NCI-H1417 (cell line): ENCODE measurements at regions not wholly inside any gene's neighbourhood (a gene's known extent, or its start where the extent isn't known, plus 50 kb on each side); places are given as distances from the start of the nearest gene placed in this dataset.

ENCODE experiments used
- DNase-seq, 3 experiments: peaks; one replicate each; lab custom pipeline; 2025; lab: John Stamatoyannopoulos, UW

GRCh38 chr14:104439625-104440024 lies 139.9 kb upstream of the C14orf180 start:
- no peak for DNase-seq

GRCh38 chr14:104440297-104440956 lies 139.1 kb upstream of the C14orf180 start:
- DNase-seq: no peak

DNA sequence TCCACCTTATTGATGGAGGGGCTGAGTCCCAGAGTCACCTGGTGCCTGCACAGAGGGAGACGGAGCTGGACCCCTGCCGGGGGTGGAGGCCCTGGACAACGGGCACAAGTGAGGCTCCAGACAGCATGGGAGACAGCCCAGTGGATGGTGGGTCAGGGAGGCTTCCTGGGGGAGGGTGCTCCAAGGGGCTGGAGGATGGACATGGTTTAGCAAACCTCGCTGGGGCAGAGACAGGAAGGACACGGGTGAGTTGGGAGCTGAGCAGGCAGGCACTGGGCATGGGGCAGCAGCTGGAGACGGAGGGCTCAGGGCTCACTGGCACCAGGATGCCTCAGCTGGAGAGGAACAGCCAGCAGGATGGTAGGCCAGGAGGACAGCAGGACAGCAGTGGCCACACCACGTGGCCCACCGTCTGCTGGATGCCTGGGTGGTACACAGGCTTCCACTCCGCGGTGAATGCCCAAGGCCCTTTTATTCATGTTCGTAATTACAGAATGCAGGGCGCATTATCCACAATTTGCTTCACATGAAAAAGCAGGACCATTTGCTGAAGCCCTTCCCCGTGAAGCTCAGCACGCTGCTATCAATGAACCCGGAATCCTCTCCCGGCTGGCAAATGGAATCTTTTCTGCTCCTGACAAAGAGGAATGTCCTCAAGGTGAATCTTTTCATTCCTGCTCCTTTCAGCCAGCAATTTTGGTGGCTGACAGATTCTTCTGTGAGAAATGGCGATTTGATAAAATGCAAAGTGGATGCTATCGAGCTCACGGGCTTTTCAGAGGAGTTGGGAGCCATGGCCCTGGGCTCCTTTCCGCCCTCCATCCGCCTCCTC lies 138.1 kb upstream of the C14orf180 start:
- no peak for DNase-seq

DNA sequence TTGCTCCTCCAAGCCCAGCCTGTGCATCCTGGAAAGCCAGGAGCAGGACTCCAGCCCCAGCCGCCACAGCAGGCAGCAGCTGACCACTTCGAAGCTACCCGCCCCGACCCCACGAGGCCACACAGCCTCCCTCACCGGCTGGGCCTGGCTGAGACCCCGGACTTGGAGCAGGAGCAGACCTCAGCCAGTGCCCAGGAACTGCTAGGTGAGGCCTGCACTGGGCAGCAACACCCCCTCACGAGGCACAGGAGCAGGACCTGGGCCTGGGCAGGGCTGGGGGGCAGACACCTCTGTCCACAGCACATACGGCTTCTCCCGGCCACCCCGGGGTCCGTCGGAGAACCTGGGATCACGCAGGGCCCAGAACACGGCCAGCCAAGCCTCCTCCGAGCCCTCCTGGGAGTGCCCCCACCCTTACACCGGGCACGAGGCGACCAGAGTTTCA lies 137.4 kb upstream of the C14orf180 start:
- DNase-seq: no peak

DNA sequence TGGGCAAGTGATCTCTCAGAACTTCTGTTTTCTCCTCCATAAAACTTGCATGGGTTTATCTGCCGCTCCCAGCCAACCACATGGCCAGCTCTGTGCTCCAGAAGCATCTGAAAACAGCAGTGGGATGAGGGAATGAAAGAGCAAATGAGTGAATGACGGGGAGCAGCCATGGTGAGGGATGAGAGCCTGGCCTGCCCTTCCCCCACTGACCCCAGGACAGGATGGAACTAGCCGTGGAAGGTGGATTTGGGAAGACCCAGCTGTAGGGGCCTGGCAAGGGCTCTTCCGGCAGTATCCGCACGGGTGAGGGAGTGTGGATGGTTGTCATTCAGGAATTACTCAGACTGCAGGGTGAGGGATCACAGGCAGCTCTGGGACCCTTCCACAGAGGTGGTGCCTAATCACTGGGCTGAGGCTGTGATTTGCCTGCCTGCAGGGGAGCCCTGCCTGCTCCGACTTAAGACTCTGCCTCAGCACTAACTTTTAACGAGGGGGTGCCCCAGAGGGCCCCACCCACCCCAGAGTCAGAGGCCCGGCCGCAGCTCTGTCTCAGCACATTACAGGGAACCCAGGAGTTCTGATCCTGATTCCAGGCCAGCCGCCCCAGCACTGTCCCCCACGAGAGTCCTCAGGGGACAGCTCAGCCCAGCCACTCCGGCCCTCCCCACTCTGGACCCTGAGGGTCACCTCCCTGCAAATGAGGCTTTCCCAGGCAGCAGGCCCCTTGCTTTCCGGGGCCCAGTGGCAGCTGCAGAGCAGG lies 136.8 kb upstream of the C14orf180 start:
- no peak for DNase-seq

DNA sequence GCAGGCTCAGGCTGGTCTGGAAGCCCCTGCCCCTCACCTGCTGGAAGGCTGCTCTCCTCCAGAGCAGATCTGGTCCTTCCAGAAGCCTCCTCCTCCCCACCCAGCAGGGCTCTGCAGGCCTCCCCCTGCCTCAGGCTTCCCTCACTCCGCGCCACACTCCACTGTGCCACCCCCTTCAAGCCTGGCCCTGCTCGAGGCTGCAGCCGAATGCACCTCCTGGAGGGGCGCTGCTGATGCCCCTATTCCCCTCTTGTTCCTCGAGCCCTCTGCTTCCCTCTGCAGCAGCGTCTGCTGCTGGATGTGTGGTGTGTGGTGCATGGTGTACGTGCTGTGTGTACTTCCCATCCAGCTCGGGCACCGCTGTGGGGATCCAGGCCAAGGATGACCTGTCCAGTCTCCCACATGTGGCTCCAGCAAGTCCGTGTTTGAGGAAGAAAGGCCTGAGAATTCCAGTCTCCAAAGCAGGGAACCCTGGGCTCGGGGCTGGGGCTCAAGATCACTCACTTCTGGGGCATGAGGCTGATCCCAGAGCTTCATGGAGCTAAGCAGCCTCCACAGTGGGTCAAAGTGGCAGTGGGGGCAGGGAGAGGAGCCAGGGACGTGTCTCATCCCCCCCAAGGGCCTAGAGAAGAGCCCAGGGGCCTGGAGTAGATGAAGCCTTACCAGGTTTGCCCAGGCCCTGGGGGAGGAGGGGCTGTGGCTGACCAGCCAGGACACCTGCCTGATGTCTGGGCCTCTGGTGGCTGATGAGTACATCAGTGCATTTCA lies 136.0 kb upstream of the C14orf180 start:
- DNase-seq: peak in 1 of 3 experiments; percentile 47

GRCh38 chr14:104444159-104445030 lies 135.2 kb upstream of the C14orf180 start:
- no peak for DNase-seq

DNA sequence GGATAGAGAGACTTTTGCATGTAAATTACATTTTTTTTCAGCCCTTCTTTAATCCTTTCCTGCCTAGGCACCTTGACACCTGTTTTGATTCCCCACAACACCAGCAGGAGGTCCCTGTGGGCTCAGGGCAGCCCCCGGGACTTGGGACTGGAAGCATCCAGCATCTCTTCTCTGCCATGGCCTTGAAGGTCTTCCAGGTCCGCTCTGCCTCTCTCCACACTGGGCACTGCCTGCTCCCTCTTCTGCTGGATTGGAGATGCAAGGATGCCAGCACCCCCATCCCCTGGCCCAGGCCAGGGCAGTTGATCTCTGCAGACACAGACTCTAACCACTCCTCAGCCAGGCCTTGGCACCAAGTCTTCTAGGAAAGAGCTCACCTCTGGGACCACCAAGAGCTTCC lies 134.5 kb upstream of the C14orf180 start:
- DNase-seq: no peak

DNA sequence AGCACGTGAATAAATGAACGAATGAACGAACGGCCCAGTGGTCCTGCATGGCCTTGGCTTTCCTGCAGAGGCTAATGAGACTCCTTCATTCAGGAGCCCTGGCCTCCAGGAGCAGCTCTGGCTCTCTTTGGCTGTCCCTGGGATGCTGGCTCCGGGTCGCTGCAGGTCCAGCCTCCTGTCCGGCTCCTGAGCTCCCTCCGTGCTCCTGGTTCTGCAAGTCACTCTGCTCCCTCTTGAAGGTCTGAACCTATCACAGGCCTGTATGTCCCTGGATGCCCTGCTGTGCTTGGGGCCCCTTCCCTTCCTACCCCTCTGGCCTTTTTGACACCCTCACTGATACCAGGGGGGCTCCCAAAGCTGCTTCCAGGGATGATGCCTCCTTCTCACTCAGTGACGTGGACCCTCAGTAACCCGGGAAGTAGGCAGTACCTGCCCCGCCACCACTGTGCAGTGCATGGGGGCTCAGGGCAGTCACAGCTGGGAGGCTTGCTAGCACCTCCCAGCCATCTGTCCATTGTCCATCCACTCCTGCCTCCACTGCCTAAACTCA lies 133.7 kb upstream of the C14orf180 start:
- DNase-seq: no peak

DNA sequence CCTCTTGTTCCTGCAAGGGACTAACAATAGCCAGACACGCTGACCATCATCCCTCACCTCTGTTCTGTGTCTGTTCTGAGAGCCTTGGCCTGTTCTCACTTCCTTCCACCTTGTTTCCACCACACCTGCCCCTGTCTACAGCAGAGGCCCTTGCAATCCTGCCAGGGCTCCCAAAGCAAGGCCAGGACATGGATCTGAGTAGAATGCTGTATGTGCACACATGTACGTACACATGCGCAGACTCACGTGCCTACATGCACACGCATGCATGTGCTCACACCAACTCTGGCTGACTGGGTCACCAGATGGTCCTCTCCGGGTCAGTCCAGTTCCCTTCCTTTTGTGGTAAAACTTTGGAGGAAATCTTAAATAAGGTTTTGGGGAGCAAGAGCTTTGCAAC lies 133.0 kb upstream of the C14orf180 start:
- DNase-seq: no peak

DNA sequence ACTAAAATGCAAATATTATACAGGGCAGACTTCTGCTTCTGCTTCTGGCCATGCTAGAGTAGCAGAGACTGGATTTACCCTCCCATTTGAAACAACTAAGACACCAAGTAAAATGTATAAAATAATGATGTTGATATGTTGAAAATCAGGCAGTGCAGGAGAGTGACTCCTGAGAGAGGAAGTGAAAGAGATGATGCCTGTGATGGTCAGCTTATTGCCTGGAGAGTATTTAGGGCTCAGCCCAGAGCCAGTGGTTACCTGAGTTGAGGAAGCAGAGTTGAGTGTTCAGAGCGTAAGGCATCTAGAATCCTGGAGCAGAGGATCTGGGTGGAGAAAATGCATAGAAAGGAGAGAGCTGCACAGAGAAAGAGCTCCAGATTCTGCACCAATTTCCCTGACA lies 131.8 kb upstream of the C14orf180 start:
- no peak for DNase-seq

GRCh38 chr14:104448321-104448720 lies 131.2 kb upstream of the C14orf180 start:
- DNase-seq: no peak

GRCh38 chr14:104448721-104449120 lies 130.8 kb upstream of the C14orf180 start:
- no peak for DNase-seq

- no peak for DNase-seq
Observed at GRCh38 chr14:104450811-104451401, 128.7 kb upstream of the C14orf180 start.

GRCh38 chr14:104451474-104451873 lies 128.1 kb upstream of the C14orf180 start:
- DNase-seq: no peak

DNA sequence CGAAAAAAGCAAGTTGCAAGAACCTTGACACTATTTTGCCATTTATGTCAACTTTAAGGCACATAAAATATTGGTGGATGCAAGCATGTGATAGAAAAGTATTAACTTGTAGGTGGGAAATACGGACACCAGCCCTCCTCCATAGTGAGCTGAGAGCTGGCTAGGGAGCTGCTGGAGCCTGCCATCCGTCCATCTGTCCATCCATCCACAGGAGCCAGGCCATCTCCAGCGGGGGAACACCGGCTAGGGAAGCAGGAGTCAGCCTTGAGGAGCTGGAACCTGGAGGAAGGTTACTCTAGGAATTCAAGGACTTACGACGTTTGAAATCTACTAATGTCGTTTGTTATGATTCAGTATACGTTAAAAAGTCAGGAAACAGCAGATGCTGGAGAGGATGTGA lies 120.7 kb upstream of the C14orf180 start:
- DNase-seq: no peak

- peak in 2 of 3 experiments; percentile 38 to 69 for DNase-seq
Observed at GRCh38 chr14:104460791-104461651, 118.5 kb upstream of the C14orf180 start.

DNA sequence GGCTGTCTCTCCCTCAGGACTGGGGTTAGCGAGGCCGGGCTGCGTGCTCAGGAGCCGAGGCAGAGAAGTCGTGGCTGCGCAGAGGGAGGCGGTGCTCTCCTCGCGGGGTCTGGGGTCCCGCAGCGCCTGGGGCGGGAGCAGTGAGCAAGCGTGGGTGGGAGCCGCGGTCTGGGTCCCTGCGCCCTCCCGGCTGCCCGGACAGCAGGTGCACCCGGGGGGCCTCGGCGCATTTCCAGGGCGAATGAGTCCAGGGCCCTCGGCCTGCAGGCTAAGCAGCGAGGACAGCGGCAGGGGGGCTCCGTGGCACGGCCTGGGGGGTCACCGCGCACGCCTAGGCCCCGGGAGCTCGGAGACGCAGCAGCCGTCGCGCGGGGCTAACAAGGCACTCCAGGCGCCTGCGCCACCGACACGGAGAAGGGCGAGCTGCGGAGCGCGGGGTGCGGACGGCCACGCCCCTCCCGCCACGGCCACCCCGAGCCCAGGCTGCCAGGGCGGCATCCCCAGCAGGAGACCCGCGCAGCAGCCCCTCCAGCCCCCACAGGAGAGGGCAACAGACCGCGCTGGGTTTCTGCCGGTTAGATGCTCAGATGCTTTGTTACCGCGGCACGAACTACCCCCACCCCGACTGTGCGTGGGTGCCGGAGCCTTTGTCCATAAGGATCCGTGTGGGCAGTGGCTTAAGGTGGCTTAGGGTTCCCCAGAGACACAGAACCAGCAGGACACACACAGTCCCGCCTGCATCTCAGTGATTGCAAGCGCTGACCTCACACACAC lies 117.7 kb upstream of the C14orf180 start:
- peak in 2 of 3 experiments; percentile 78 to 89 for DNase-seq
